ENCODE measurements at regions not wholly inside any gene's neighbourhood (a gene's known extent, or its start where the extent isn't known, plus 50 kb on each side); places are given as distances from the start of the nearest gene placed in this dataset.
"Not testable (repeated sequence)": the region's sequence is repeated elsewhere in the genome, so short reads cannot be mapped to it uniquely, and the experiment has no call there.

GRCh38 chr5:99544356-99544755, 615.5 kb upstream of the CHD1 start:
- no peaks in the 10 kb centered on the region for H3K27me3 Mint-ChIP-seq
- no peaks in the 10 kb centered on the region for H3K4me1 Mint-ChIP-seq
- H3K9me3 Mint-ChIP-seq: no peaks in the 10 kb centered on the region
- H3K36me3 Mint-ChIP-seq: no peaks in the 10 kb centered on the region
- no peak overlapping the region for H3K27ac Mint-ChIP-seq
- DNase-seq: no peak
- H3K4me3 Mint-ChIP-seq: no peak overlapping the region

DNA sequence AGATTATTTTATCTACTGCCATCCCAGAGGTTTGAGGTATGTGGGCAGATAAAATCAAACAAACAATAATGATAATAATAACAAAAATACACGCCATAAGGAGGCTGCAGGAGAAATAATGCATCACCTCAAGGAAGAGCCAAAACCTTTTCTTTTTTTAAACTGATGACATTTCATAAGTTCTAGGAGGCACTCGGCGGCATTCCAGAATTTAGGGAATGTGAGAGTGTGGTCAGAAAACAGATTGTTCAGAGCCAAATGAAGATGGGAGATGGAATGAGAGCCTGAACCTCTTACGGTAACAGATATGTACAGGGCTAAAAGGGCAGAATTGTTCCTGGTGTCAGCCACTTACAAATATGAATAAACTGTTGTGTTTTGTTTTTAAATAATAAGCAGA, 615.0 kb upstream of the CHD1 start:
- Mint-ChIP-seq H3K36me3 (no peaks in the 10 kb centered on the region), H3K27me3 (no peaks in the 10 kb centered on the region), H3K4me1 (no peaks in the 10 kb centered on the region), H3K9me3 (no peaks in the 10 kb centered on the region), H3K4me3 (no peak overlapping the region), H3K27ac (no peak overlapping the region)
- no peak for DNase-seq

DNA sequence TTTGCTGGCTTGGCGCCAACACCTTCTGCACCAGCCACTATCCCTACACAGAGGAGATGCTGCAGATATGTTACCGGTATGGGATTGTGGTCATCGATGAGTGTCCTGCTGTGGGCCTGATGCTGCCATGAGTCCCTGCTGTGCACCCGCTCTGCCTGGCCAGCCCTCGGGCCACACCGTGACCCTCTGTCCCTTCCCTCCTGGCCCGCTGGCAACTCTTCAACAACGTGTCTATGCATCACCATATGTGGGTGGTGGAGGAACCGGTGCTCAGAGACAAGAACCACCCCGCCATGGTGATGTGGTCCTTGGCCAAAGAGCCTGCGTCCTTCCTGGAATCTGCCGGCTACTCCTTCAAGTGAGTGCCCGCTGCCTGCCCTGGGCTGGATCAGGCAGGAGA, 605.4 kb upstream of the CHD1 start:
- H3K4me3 Mint-ChIP-seq, H3K4me1 Mint-ChIP-seq, H3K27me3 Mint-ChIP-seq, H3K36me3 Mint-ChIP-seq, DNase-seq, H3K27ac Mint-ChIP-seq, H3K9me3 Mint-ChIP-seq: not testable (repeated sequence)

GRCh38 chr5:99521666-99522065, 592.9 kb upstream of the CHD1 start:
- DNase-seq, H3K9me3 Mint-ChIP-seq, H3K27ac Mint-ChIP-seq, H3K36me3 Mint-ChIP-seq, H3K4me3 Mint-ChIP-seq, H3K4me1 Mint-ChIP-seq, H3K27me3 Mint-ChIP-seq: not testable (repeated sequence)

DNA sequence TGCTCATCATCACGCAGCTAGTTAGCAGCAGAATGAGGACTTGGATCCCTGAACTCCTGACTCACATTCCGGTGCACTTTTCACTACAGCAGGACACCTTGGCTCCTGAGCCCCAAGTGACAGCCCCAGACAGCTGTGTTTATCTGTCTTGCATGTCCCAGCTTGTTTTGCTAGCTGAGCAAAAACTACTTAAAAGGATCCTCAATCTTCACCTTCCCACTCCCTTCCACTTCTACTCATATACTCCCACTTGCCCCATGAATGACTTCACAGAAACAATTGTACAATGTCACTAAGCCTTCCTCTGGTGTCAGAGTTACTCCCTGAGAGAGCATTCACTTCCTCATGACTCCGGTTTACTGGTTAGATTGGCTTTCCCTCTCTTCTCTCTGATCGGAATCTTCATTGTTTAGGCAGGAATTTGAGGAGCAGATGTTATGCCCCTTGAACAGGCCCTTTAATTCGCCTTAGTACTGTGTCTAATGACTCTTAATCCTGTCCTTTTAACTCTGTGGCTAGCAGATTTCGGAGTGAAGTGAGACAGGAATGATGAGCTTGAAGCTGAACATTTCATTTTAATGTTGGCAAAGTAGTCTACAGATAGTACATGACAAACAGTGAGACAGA, 587.2 kb upstream of the CHD1 start:
- not testable (repeated sequence) for H3K9me3 Mint-ChIP-seq, H3K4me3 Mint-ChIP-seq, H3K4me1 Mint-ChIP-seq, H3K36me3 Mint-ChIP-seq, H3K27ac Mint-ChIP-seq, DNase-seq, H3K27me3 Mint-ChIP-seq

DNA sequence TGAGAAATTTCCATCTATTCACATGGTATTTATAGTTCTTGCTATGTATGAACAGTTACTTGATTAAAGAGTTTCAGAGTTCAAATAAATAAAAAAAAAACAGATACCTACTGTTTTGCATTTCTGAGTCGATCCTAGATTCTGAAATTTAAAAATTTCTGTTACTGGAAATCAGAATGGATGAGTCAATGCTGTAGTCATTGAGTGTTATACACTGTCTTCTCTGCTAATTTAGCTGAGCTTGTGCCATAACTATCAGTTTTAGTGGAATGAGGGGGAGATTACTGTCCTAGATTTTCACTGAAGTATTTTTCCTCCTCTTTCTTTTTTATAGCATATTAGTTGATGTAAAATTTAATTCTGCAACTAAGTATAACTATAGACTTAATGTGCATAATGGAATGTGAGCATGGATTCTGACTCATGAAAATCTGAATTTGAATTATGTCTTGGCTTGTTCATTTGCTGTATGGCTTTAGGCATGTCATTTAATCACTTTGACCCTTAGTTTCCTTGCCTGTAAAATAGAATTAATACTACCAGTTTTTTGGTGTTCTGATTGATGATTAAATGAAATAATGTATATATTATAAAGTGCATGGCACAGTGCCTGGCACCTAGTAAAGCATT, 581.5 kb upstream of the CHD1 start:
- not testable (repeated sequence) for H3K4me1 Mint-ChIP-seq, H3K9me3 Mint-ChIP-seq, H3K4me3 Mint-ChIP-seq, H3K36me3 Mint-ChIP-seq, H3K27ac Mint-ChIP-seq, H3K27me3 Mint-ChIP-seq, DNase-seq

DNA sequence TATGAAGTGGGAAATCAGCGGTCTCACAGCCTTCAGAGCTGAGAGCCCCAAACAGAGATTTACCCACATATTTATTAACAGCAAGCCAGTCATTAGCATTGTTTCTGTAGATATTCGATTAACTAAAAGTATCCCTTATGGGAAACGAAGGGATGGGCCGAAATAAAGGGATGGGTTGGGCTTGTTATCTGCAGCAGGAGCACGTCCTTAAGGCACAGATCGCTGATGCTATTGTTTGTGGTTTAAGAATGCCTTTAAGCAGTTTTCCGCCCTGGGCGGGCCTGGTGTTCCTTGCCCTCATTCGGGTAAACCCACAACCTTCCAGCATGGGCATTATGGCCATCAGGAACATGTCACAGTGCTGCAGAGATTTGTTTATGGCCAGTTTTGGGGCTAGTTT, 580.3 kb upstream of the CHD1 start:
- not testable (repeated sequence) for H3K4me1 Mint-ChIP-seq, H3K36me3 Mint-ChIP-seq, H3K27ac Mint-ChIP-seq, DNase-seq, H3K9me3 Mint-ChIP-seq, H3K4me3 Mint-ChIP-seq, H3K27me3 Mint-ChIP-seq

GRCh38 chr5:99495456-99495855, 566.6 kb upstream of the CHD1 start:
- DNase-seq, H3K27me3 Mint-ChIP-seq, H3K4me1 Mint-ChIP-seq, H3K36me3 Mint-ChIP-seq, H3K4me3 Mint-ChIP-seq, H3K27ac Mint-ChIP-seq, H3K9me3 Mint-ChIP-seq: not testable (repeated sequence)

GRCh38 chr5:99478450-99478849, 549.6 kb upstream of the CHD1 start:
- not testable (repeated sequence) for H3K4me1 Mint-ChIP-seq, H3K9me3 Mint-ChIP-seq, H3K4me3 Mint-ChIP-seq, DNase-seq, H3K27ac Mint-ChIP-seq, H3K27me3 Mint-ChIP-seq, H3K36me3 Mint-ChIP-seq

- H3K36me3 Mint-ChIP-seq, H3K27me3 Mint-ChIP-seq, H3K9me3 Mint-ChIP-seq, H3K27ac Mint-ChIP-seq, H3K4me1 Mint-ChIP-seq, H3K4me3 Mint-ChIP-seq, DNase-seq: not testable (repeated sequence)
These were observed 544.5 kb upstream of the CHD1 start for GRCh38 chr5:99473328-99473727.

DNA sequence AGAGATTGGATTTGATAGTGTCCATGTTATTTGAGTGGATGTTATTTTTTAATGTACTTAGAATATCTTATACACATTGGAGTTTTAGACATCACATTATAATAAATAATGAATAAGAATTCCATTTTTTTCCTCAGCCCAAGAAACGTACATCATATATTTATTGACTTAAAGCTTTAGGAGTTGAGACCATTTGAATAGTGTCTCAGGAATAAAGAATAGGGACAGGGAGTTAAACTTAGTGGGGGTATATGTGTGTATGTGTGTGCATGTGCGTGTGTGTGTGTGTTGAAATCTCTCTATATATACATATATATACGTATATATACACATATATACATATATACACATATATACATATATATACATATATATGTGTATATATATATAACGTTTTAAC, 542.9 kb upstream of the CHD1 start:
- H3K27me3 Mint-ChIP-seq, H3K4me3 Mint-ChIP-seq, H3K9me3 Mint-ChIP-seq, H3K4me1 Mint-ChIP-seq, H3K36me3 Mint-ChIP-seq, DNase-seq, H3K27ac Mint-ChIP-seq: not testable (repeated sequence)

DNA sequence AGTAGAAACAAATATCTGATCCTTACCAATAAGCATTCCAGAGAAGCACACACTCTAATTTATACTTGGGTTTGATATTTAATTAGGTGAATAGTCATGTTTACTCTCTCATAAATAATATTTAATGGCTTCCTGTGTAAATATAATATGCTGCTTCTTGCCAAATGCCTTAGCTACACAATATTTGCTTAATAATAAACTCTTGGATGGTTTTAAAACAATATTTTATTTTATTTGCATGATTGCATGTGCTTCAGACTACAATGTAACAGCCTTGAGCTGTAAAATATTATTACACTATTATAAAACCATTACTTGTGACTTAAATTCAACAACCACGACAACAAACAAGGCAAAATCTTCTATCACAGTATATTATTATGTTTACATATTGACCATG, 542.4 kb upstream of the CHD1 start:
- not testable (repeated sequence) for H3K4me3 Mint-ChIP-seq, H3K27ac Mint-ChIP-seq, H3K9me3 Mint-ChIP-seq, H3K36me3 Mint-ChIP-seq, H3K4me1 Mint-ChIP-seq, H3K27me3 Mint-ChIP-seq, DNase-seq

GRCh38 chr5:99470636-99471035, 541.8 kb upstream of the CHD1 start:
- not testable (repeated sequence) for H3K4me1 Mint-ChIP-seq, H3K4me3 Mint-ChIP-seq, H3K9me3 Mint-ChIP-seq, DNase-seq, H3K36me3 Mint-ChIP-seq, H3K27me3 Mint-ChIP-seq, H3K27ac Mint-ChIP-seq

- Mint-ChIP-seq H3K9me3 (peaks cover 1% of the 10 kb centered on the region), H3K4me1 (no peaks in the 10 kb centered on the region), H3K27ac (no peak overlapping the region), H3K36me3 (no peaks in the 10 kb centered on the region), H3K4me3 (no peak overlapping the region), H3K27me3 (no peaks in the 10 kb centered on the region)
- no peak for DNase-seq
These were observed 531.9 kb upstream of the CHD1 start for GRCh38 chr5:99460701-99461100.

DNA sequence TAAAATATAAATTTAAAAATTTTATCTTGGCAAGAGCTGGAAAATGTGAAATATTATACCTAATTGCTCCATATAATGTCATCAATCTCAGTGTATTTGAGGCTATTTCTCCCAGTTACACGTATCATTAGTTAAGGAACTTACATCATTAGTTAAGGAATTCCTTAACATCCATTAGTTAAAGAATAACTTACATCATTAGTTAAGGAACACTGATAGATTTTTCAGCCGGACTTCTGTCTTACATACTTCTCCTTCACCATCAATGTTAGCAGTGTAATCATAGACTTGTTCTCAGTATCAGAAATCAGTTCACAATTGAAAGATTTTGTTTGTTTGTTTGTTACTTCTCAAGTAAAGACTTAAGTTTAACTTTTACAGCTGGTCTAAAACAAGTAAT, 524.4 kb upstream of the CHD1 start:
- Mint-ChIP-seq H3K36me3 (no peaks in the 10 kb centered on the region), H3K4me3 (no peak overlapping the region), H3K4me1 (no peaks in the 10 kb centered on the region), H3K27me3 (no peaks in the 10 kb centered on the region), H3K27ac (no peak overlapping the region), H3K9me3 (peaks cover 1% of the 10 kb centered on the region)
- no peak for DNase-seq

- Mint-ChIP-seq H3K4me3 (no peak overlapping the region), H3K9me3 (no peaks in the 10 kb centered on the region), H3K27ac (no peak overlapping the region), H3K4me1 (no peaks in the 10 kb centered on the region), H3K36me3 (no peaks in the 10 kb centered on the region), H3K27me3 (no peaks in the 10 kb centered on the region)
- no peak for DNase-seq
These were observed 521.0 kb upstream of the CHD1 start for GRCh38 chr5:99449786-99450185.

- H3K27ac Mint-ChIP-seq: no peak overlapping the region
- no peaks in the 10 kb centered on the region for H3K9me3 Mint-ChIP-seq
- no peaks in the 10 kb centered on the region for H3K27me3 Mint-ChIP-seq
- no peaks in the 10 kb centered on the region for H3K36me3 Mint-ChIP-seq
- no peak for DNase-seq
- H3K4me3 Mint-ChIP-seq: no peak overlapping the region
- H3K4me1 Mint-ChIP-seq: no peaks in the 10 kb centered on the region
These were observed 517.0 kb upstream of the CHD1 start for GRCh38 chr5:99445805-99446204.

All from activated naive CD8-positive, alpha-beta T cell treated with anti-CD3 and anti-CD28 coated beads for 36 hours (primary cell).